Epithelial cell of esophagus (primary cell): ENCODE measurements at regions not wholly inside any gene's neighbourhood (a gene's known extent, or its start where the extent isn't known, plus 50 kb on each side); places are given as distances from the start of the nearest gene placed in this dataset.

Experiments
- DNase-seq: peaks from one replicate; pipeline ENCODE4 v3.0.0; 2010; ENCODE audit warnings: low read depth
- H3K4me3 ChIP-seq: 2 replicates; pipeline ENCODE4 v1.5.1; 2011; ENCODE audit warnings: mild to moderate bottlenecking, low read length, control low read depth
- TF ChIP-seq, protein P1 (sequence below): IDR thresholded peaks from 2 replicates; pipeline ENCODE4 v1.5.1; 2011; ENCODE audit warnings: low read depth, mild to moderate bottlenecking, low read length, control low read depth, inconsistent platforms; ENCODE audit not compliant: insufficient read depth; ENCODE audit errors: missing control alignments

DNA sequence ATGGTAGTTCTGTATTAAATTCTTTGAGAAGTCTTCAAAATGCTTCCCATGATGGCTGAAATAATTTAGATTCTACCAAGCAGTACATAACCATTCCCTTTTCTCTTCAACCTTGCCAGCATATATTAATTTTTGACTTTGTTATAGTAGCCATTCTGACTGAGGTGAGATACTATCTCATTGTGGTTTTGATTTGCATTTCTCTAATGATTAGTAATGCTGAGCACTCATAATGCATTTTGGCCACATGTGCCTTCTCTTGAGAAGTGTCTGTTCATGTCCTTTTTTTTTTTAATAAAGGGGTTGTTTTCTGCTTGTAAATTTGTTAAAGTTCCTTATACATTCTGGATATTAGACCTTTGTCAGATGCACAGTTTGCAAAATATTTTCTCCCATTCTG is 173.9 kb downstream of the CALCRL start:
- H3K4me3 ChIP-seq: no peak overlapping the region
- TF ChIP-seq, protein P1, sequence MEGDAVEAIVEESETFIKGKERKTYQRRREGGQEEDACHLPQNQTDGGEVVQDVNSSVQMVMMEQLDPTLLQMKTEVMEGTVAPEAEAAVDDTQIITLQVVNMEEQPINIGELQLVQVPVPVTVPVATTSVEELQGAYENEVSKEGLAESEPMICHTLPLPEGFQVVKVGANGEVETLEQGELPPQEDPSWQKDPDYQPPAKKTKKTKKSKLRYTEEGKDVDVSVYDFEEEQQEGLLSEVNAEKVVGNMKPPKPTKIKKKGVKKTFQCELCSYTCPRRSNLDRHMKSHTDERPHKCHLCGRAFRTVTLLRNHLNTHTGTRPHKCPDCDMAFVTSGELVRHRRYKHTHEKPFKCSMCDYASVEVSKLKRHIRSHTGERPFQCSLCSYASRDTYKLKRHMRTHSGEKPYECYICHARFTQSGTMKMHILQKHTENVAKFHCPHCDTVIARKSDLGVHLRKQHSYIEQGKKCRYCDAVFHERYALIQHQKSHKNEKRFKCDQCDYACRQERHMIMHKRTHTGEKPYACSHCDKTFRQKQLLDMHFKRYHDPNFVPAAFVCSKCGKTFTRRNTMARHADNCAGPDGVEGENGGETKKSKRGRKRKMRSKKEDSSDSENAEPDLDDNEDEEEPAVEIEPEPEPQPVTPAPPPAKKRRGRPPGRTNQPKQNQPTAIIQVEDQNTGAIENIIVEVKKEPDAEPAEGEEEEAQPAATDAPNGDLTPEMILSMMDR: no peak

DNA sequence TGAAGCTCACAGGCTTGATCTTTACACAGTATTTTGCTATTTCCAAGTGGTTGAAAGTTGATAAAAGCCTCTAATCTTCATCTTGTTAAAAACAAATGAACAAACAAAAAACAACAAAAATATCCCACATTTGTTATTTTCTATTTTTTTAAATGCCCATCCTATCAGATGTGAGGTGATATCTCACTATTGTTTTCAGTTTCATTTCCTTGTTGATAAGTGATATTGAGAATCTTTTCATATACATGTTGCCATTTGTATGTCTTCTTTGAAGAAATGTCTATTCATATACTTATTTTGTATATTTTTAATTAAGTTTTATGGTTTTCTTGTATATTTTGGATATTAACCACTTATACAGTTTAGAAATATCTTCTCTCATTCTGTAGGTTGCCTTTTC is 175.8 kb downstream of the CALCRL start:
- DNase-seq: no peak
- TF ChIP-seq, protein P1: no peak
- H3K4me3 ChIP-seq: no peak overlapping the region

More for the DNA sequence above, 173.9 kb downstream of the CALCRL start:
- no peak for DNase-seq

DNA sequence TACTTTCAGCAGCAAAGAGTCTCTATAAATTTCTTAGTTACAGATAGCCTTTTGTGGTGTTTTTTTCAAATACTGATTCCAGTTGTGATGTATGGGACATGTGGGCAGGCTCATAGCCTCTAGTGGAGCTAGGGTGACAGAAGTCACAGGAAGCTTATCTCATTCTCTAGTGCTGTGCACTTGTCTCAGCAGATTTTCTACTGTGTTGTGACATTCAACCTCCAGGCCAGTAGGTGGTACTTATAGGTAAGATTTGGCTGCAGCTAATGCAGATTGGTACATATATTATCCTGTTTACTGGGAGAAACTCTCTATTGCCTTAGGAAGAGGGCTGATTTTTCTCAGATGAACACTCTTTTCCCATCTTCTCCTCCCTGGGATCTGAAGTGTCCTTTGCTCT is 176.2 kb downstream of the CALCRL start:
- H3K4me3 ChIP-seq: no peak overlapping the region
- TF ChIP-seq, protein P1: no peak
- no peak for DNase-seq

DNA sequence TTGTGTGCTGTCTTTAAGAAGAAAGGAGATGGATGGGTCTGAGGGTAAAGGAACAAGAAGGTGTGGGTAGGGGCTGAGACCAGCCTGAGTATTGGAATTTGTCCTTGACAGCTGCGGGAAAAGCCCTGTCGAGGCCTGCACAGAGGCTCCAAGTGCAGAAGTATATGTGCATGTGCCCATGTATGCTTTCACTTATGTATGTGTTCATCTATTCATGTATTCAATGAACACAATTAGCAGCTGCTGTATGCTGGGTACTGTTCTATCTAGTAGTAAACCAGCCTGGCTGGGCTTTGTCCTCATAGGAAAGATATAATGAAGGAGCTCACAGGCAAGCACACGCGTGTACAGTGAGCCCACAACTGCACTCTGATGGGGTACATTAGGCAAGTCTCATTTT is 181.4 kb downstream of the CALCRL start:
- H3K4me3 ChIP-seq: no peak overlapping the region
- TF ChIP-seq, protein P1: no peak
- no peak for DNase-seq

DNA sequence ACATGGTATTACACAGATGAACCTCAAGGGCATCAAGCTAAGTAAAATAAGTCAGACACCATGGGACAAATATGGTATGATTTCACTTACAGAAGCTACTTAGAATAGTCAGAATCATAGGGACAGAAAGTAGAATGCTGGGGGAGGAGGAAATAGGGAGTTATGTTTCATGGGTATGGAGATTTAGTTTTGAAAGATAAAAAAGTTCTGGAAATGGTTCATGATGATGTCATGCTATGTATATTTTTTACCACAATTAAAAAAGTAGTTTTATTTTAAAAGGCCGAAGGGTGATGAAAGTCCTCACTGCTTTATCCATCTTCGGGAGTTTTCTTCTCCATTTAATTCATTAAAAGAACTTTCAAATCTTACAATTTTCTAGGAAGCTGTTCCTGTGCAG is 181.9 kb downstream of the CALCRL start:
- H3K4me3 ChIP-seq: no peak overlapping the region
- no peak for DNase-seq
- TF ChIP-seq, protein P1: no peak

DNA sequence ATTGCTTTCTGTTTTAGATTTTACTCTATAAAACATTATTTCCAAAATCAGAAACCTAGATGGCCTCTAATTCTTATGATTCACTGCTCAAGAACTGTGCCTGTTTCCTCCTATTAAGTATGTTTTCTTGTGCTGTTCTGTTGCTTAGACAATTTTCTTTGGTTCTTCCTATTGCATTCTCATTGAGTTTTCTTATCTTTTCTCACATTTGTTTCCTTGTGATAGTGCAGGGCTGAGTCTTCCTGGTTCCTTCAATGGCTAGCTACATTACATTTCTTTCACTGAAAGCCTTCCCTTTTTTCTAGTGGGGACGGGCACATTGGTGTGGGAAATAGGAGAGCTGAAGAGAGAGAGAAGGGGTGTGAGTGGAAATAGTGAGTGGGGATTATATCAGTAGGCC is 183.4 kb downstream of the CALCRL start:
- TF ChIP-seq, protein P1: no peak
- no peak overlapping the region for H3K4me3 ChIP-seq
- DNase-seq: no peak

DNA sequence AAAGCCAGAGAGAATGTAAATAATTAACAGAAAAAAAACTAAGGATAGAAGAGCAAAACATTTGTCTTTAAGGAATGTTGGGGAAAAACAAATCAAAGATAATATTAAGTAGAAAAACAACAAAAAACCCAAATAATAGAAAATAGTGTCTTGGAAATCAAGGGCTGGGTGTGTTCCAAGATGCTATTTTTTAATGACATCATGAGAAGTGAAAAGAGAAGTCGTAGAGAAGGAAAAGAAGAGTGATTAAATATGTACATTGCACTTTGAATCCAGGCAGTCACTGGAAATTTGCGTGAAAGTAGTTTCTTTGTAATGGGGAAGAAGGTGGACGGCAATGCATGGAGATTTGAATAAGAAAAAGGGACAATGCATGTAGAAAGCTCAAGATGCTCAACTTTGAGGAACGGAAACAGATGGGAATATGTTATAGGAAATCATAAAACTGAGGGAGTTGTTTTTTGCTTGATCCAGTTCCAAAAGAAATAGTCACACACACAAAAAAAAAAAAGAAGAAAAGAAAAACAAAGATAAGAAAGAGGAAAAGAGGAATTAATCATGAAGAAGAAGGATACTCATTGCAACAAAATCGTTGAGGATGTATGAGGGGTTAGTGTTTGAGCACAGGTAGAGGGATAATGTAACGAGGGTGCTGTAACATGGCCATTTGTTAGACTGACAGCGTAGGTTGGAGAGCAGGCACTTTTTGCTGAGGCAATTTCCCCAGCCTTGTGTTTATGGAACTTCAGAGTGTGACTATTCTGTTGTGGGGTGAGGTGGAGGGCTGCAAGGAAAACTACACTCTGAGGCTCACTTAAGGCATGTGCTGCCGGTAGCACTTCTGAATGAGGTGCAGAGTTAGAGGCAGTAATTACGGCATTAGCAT is 184.1 kb downstream of the CALCRL start:
- TF ChIP-seq, protein P1: no peak
- H3K4me3 ChIP-seq: no peak overlapping the region
- no peak for DNase-seq
